ENCODE measurements at regions not wholly inside any gene's neighbourhood (a gene's known extent, or its start where the extent isn't known, plus 50 kb on each side); places are given as distances from the start of the nearest gene placed in this dataset.
A peak's percentile ranks its signal among the peaks of the same experiment; 100 is the strongest.
"Not testable (repeated sequence)": the region's sequence is repeated elsewhere in the genome, so short reads cannot be mapped to it uniquely, and the experiment has no call there.

DNA sequence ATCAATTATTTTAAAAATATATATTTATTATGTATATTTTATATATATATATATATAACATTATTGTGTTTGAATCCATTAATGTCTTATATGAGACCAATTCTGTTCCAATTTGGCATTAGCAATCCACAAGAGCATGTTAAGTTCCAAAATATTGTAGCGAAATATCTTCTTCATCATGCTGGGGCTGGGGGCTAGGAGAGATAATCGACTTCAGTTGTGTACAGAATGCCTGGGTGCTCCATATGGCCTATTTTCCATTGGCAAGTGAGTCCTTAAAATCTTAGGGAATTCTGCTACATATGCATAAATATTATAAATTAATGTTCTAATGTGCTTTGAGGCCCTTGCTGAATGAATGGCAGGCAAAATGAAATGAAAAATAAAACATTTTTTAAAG, 117.7 kb downstream of the PCDH7 start:
- no peak for DNase-seq (ENCODE audit: low read depth)

DNA sequence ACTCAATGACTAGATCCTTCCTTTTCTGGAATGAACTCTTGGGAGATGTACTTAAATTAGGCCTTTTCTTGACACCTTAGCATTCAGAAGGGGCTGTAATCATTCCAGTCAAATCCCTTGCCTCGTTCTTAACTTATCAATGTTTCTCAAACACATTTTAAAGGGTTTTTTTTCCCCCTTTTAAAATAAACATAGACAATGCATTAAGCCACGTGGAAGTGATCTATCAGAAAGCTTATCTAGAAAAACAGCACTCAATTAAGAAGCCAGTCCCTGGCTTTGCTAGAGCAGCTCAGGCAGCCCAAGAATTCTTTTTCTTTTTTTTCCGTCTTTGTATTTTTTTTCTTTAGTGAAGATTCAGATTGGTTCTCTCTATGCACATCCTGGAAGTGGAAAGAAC, 118.2 kb downstream of the PCDH7 start:
- no peak for DNase-seq (ENCODE audit: low read depth)

- DNase-seq (ENCODE audit: low read depth): no peak
Observed at GRCh38 chr4:30839583-30840520, 119.7 kb downstream of the PCDH7 start.

DNA sequence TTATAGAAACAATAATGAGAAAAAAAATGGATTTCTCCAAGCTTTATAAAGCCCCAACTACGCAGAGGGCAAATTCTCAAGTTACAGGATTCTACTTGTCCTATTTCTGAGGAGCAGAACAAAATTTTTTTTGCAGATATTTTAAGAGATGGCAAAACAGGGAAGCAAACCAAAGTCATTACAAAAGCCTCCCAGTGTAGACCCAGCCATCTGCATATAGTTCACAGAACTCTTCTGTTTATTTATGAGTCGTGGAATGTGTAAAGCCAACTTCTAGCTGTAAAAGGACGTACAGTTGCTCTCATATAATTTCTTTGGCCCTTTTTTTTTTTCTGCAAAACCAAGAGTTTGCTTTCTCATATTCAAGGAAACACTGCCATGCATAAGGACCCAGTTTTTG, 120.4 kb downstream of the PCDH7 start:
- DNase-seq (ENCODE audit: low read depth): no peak

DNA sequence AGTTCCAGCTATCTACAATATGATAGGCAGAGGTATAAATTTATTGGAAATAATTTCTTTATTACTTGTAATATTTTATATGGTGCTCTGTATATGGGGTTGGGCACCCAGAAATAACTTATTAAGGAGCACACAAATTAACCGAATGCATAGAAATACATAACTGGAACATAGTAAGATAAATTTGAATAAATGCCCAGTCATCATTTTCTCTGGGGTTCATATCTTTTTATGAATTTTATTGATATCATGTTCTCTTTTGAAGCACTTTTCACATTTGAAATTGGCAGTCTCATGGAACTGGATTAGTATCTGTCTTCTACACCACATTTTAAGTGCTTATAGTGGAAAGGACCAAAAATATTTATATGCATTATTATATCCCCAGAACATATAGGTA, 122.0 kb downstream of the PCDH7 start:
- no peak for DNase-seq (ENCODE audit: low read depth)

DNA sequence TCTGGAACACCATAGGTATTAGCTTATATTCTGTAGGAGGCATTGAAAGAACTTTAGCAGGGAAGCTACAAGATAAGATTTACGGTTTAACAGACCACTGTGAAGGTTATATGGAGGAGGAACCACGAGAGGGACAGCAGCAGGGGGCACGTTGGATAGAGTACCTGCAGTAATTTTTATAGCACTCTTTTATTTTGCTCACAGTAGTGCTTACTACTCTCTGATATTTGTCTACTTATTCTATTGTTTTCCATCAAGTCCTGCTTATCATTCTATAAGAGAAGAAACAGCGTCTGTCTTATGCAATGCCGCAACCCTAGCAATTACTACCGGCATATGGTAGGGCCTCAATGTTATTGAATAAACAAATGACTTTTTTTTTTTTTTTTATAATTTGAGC, 122.5 kb downstream of the PCDH7 start:
- no peak for DNase-seq (ENCODE audit: low read depth)

DNA sequence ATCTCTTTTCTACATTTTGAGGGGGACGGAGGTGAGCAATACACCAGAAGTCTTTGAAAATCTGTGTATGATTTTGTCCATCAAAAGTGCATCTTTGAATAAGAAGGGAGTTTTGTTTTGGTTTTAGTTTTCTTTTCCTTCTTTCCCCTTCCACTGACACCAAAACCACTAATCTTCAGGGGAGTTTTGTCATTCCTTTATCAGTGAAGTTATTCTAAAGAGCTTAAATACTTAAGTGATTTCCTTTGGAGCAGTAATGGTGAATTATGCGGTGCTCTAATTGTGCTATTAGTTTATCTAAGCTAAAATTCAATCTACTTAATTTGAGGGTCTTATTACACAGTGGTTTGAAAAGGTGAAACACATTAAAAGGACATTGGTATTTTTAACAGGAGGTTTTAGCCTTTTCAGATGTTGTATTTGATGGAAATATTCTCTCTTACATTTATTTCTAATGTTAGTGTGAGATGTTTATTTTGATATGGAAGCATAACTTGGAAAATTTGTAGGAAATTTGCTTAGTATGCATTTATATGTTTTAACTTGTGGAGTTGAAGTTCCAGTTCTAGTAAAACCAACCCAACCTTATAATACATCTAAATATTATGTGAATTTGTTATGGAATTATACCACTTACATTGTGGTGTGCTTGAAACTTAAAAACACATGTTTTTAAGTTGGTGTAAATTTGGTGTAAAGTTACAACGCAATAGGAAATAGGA, 124.9 kb downstream of the PCDH7 start:
- DNase-seq (ENCODE audit: low read depth): no peak

- DNase-seq (ENCODE audit: low read depth): no peak
Observed at GRCh38 chr4:30847167-30847566, 127.0 kb downstream of the PCDH7 start.

- DNase-seq (ENCODE audit: low read depth): no peak
Observed at GRCh38 chr4:30847958-30848357, 127.8 kb downstream of the PCDH7 start.

GRCh38 chr4:30854531-30854930, 134.4 kb downstream of the PCDH7 start:
- DNase-seq (ENCODE audit: low read depth): peak; percentile 30

DNA sequence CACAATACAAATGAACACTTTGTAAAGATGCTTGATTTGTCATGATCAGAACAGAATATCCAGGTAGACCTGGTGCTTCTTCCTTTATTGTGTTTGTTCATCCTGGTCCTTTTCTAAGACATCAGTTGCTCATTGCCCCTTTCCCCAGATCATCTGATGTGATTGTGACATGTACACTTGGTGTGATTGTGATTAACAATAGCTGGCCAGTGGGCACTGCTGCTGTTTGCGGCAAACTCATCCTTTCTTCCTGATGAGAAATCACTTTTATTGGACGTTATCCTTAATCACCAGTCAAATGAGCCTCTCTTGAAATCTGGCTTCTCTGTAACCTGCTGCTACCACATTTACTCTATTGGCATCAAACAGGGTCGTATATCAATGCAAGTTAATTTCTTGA, 135.1 kb downstream of the PCDH7 start:
- no peak for DNase-seq (ENCODE audit: low read depth)

GRCh38 chr4:30856795-30857564, 136.8 kb downstream of the PCDH7 start:
- no peak for DNase-seq (ENCODE audit: low read depth)

DNA sequence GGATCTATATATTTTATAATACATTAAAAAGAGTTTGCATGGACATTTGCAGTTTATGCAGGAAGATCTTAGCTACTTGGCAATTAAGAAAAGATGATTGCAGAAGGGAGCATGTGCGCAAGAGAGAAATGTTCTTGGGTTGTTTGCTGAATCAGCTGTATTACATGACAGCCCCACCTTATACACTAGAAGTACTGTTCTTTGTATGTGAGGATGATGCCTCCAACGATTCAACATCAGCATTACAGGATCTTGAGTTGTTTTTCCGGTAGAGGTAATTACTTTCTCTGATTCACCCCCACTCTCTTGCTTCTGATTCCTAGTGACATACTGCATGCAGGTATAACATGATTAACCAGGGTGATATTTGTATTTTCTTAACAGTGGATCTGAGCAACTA, 140.8 kb downstream of the PCDH7 start:
- no peak for DNase-seq (ENCODE audit: low read depth)

- DNase-seq (ENCODE audit: low read depth): no peak
Observed at GRCh38 chr4:30862196-30862595, 142.0 kb downstream of the PCDH7 start.

DNA sequence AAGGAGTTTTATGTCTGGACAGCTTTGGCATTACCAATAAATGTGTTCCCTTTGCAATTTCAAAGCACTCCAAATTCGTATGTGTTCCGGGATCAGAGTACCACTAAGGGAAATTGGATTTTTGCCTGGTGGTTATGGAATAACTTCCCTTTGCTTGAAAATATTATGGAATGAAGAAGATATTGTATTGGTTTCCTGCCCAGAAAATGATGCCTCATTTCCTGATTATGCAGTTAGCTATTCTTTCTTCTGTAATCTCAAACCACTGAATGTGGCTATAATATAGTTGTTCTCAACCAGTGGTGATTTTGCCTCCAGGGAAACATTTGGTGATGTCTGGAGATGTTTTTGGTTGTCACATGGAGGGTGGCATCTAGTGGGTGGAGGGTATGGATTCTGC, 142.9 kb downstream of the PCDH7 start:
- DNase-seq (ENCODE audit: low read depth): no peak

- peak; percentile 2 for DNase-seq (ENCODE audit: low read depth)
Observed at GRCh38 chr4:30865691-30866090, 145.5 kb downstream of the PCDH7 start.

- DNase-seq (ENCODE audit: low read depth): peak; percentile 8
Observed at GRCh38 chr4:30866346-30866745, 146.2 kb downstream of the PCDH7 start.

- DNase-seq (ENCODE audit: low read depth): peak; percentile 3
Observed at GRCh38 chr4:30866907-30867306, 146.7 kb downstream of the PCDH7 start.

DNA sequence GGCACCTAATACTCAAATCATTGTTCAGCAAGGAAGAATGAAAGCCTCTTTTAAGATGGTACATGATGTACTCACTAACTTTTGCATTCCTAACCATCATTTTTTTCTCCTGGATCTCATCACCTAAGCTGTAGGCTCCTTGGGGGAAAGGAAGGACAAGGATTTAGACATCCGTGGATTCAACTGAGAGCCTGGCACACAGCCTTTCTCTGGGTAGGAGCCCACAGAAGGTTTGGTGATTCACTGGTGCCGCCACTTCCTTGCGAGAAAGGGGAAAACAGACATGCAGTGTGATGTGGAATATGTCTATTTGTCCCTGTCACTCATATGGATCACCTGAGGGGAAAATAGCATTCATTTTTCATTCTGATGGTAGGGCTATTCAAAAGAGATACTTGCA, 147.3 kb downstream of the PCDH7 start:
- no peak for DNase-seq (ENCODE audit: low read depth)

DNA sequence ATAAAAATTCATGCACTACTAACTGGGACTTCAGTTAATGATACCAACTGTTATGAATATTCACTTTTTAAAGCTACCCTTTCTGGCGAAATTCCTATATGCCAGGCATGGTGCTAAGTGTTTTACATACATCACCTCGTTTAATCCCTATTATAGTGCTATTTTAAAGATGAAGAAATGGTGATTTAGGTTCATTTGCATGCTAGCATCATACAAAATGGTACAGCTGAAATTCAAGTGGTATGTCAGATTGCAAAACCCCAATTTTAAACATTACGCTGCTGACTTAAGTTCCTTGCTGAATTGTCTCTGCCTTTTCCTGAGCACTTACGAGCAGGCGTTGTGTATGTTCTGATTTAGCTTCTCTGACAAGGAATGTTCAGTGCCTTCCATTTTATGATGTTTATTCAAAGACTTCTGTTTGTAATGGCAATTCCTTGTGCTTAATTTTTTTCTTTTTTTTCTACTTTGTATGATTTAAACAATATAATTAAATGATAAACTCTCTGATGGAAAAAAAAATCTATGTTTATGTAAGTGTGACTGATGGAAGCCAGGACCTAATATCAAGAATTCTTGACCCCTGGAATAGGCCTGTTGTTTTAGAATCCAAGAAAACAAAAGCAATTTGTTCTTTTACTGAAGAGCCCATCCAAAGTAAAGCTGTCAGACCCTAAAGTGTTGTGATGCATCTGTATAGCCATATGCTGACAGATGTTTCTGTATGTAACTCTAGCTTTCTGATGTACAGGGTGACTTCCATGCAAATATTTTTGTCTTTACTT, 148.1 kb downstream of the PCDH7 start:
- no peak for DNase-seq (ENCODE audit: low read depth)

DNA sequence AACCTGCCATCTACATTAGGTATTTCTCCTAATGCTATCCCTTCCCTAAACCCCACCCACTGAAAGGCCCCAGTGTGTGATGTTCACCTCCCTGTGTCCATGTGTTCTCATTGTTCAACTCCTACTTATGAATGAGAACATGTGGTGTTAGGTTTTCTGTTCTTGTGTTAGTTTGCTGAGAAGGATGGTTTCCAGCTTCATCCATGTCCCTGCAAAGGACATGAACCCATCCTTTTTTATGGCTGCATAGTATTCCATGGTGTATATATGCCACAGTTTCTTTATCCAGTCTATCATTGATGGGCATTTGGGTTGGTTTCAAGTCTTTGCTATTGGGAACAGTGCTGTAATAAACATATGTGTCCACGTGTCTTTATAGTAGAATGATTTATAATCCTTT, 149.2 kb downstream of the PCDH7 start:
- DNase-seq (ENCODE audit: low read depth): not testable (repeated sequence)

DNA sequence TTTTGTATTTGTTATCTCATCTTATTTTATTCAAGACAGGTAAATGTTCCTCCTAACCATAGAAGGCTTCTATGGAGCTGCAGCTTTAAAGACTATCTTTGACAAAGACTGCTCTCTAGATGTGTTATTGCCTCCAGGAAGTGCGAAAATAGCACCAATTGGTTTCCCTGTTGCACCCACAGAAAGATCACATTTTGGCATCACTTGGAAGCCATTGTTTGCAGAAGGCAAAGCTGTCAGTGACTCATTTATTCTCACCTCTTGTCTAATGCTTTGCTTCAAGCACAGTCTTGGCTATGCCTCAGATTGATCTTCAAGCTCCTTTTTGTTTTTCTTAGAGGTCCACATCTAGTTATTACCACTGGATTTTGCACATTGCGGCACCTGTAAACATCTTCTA, 150.3 kb downstream of the PCDH7 start:
- DNase-seq (ENCODE audit: low read depth): no peak

Data from EH (cell line).